ENCODE measurements at regions not wholly inside any gene's neighbourhood (a gene's known extent, or its start where the extent isn't known, plus 50 kb on each side); places are given as distances from the start of the nearest gene placed in this dataset.
"Not testable (repeated sequence)": the region's sequence is repeated elsewhere in the genome, so short reads cannot be mapped to it uniquely, and the experiment has no call there.

DNA sequence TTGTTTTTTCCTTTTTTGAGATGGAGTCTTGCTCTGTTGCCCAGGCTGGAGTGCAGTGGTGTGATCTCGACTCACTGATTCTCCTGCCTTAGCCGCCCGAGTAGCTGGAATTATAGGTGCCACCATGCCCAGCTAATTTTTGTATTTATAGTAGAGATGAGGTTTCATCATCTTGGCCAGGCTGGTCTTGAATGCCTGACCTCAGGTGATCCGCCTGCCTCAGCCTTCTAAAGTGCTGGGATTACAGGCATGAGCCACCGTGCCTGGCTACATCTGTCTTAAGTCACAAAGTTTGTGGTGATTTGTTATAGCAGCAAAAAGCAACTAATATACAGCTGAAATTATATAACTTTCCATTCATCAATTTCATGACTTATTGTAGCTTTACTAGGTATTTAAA is 198.2 kb downstream of the JCAD start:
- TF ChIP-seq POLR2A (IDR thresholded peaks at IDR 0.05), result not testable (repeated sequence)
- TF ChIP-seq, protein P1, sequence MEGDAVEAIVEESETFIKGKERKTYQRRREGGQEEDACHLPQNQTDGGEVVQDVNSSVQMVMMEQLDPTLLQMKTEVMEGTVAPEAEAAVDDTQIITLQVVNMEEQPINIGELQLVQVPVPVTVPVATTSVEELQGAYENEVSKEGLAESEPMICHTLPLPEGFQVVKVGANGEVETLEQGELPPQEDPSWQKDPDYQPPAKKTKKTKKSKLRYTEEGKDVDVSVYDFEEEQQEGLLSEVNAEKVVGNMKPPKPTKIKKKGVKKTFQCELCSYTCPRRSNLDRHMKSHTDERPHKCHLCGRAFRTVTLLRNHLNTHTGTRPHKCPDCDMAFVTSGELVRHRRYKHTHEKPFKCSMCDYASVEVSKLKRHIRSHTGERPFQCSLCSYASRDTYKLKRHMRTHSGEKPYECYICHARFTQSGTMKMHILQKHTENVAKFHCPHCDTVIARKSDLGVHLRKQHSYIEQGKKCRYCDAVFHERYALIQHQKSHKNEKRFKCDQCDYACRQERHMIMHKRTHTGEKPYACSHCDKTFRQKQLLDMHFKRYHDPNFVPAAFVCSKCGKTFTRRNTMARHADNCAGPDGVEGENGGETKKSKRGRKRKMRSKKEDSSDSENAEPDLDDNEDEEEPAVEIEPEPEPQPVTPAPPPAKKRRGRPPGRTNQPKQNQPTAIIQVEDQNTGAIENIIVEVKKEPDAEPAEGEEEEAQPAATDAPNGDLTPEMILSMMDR (IDR thresholded peaks at IDR 0.05), result not testable (repeated sequence)
